Activated effector memory CD4-positive, alpha-beta T cell treated with anti-CD3 and anti-CD28 coated beads, Interleukin-2, amount 50 U/mL, for 16 hours (primary cell): ENCODE measurements at regions not wholly inside any gene's neighbourhood (a gene's known extent, or its start where the extent isn't known, plus 50 kb on each side); places are given as distances from the start of the nearest gene placed in this dataset.

Experiments used
- DNase-seq: peaks from one replicate; pipeline ENCODE4 v3.0.0-alpha.2; 2020

DNA sequence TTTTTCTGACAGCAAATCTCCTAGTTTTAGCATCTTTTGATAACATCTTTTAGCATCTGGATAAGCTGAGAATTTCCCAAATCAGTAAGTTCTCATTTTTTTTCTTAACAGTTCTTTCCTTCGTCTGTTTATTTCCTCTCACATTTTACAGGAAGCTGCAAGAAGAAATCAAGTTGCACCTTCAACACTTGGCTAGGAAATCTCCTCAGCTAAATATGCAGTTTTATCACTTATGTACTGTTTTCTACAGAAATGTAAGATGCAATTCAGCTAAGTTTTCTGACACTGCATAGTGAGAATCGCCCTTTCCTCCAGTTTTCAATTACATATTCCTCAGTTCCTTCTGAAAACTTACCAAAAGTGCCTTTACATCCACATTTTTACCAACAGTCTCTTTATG, 59.0 kb upstream of the MSX2 start:
- no peak for DNase-seq

DNA sequence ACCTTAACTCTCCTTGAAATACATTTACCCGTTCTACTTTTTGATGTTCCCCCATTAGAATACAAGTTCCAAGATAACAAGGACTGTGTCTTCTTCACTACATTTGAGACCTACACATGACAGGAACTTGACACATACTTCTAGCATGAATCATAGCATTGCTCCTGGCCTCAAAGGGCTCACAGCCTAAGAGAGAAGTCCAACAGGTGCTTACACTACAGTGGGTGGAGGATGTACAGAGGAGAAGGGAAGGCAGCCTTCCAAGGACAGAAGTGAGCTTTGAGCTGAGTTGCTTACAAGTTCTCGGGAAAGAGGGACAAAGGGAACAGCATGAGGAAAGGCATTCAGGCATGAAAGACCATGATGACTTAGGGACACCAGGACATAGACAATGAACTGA, 56.9 kb upstream of the MSX2 start:
- DNase-seq, result no peak

DNA sequence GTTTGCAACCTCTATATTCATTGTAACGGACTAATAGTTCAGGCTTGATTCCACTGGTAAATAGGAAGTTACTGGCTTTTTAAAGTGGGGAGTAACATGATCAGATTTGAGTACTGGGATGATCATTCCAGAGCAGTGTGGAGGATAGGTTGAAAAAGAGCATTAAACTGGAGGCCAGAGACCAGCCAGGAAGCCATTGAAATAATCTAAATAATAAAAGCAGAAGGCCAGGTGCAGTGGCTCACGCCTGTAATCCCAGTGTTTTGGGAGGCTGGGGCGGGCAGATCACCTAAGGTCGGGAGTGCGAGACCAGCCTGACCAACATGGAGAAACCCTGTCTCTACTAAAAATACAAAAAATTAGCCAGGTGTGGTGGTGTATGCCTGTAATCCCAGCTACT, 56.0 kb upstream of the MSX2 start:
- no peak for DNase-seq
